CD4-positive, alpha-beta T cell treated with Interleukin-21 for 1 hour (primary cell): ENCODE measurements at regions not wholly inside any gene's neighbourhood (a gene's known extent, or its start where the extent isn't known, plus 50 kb on each side); places are given as distances from the start of the nearest gene placed in this dataset.

Source experiments
- DNase-seq: peaks from one replicate; pipeline ENCODE4 v3.0.0-alpha.2; 2020

GRCh38 chr14:71692496-71692895, 239.7 kb upstream of the RGS6 start:
- DNase-seq, result no peak

- no peak for DNase-seq
Observed at GRCh38 chr14:71693381-71693780, 238.8 kb upstream of the RGS6 start.

DNA sequence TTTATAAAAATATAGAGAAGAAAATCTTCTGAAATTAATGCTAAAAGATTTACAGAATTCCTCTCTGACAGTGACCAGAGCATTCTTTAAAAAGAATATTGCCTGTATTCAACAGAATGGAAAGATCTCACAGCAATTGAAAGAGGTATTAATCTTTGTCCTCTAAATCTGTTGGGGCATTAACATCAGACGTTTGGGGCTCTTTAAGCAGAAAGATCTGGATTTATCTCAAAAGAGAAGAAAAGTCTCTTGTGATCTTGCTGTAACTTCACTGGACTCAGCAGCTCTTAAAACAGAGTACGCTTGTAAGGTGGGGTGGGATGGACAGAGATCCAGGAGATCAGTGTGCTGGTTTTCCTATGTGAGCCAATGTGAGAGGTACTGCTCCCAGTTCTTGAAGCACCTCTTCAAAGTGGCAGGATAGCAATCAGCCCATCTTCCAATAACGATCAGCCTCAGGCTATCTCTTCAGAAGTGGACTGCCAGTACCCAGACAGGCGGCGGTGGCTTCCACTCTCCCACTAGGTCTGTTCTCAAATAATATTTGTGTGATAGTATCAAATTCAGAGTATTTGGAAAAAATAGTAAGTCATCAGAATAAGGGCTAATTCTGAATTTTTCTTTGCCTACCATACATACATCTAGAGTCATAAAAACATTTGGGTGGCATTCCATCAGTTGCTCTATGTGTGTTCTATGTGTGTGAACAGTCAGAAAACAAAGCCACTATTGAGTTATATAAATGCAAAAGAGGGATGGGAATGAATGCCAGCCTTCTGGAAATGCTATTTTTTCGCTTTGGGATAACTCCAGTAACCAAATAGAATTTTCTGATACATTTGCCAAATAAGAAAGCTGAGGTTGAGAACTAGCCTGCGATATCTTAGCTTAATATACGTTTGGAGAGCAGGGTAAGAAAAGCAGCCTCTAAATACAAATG, 237.4 kb upstream of the RGS6 start:
- DNase-seq, result no peak

DNA sequence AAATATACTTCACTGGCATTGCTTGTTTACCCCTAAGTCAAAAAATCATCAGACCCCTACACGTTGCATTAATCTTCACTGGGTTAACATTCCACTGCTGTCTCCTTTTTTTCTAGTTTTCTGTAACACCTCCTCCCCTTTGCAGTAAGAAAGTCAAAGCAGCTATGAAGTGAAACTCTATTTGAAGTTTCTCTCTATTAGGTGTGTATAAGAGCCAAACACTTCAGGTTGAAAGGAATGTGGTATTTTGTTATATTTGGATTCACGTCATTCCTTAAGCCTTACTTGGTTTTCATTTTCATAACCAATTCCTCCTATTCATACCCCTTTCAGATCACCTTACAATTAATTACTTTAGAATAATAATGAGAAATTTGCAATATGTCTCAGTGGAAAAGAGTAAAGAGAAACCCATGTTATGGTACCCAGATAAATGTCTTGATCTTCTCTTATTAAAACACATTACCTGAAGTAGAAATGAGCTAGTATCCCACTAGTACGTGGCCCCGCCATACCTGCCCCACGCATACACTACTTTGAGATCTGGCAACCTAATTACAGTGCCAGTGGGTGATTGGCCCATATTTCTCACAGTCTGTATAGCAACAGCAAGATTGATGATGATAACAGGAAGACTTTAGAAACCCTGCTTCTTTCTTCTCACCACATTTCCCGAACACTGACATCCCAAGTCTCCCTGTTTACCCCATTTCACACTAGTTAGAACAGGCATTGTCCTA, 236.4 kb upstream of the RGS6 start:
- no peak for DNase-seq

DNA sequence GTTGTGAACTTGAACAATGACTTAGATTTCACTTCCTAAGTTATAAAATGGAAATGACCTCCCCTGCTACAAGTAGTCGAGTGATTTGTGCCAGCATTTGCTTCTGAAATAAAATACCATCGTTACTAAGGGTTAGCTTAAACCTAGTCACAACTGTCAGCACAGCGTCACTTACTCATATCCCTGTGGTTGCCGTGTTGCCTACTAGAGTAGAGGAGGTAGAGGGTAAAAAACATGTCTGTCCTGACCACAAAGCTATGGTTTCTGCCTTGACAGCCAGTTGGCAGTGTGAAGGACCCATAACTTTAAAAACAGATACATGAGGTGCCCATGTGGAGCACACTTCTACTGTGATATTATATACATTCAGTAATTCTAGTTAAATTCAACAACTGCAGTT, 234.2 kb upstream of the RGS6 start:
- DNase-seq, result peak; percentile 17

- no peak for DNase-seq
Observed at GRCh38 chr14:71698673-71699072, 233.6 kb upstream of the RGS6 start.

- no peak for DNase-seq
Observed at GRCh38 chr14:71701990-71702389, 230.2 kb upstream of the RGS6 start.

DNA sequence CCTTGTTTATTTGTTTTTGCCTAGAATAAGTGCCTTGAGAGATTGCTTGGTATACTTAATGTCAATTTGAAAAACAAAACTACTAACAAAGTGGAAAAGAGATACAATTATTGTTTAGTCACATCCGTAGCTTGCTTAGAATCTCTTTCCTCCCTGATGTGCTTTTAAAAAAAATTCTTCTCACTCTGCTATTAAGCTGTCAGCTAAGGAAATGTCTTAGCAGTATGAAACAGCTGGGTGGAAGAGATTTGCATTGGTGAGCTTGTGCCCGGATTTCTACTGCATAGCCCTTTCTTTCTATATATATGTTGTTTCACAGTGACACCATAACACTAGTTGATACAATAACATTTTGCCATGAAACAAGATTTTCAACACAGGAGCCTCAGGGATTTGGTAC, 229.4 kb upstream of the RGS6 start:
- DNase-seq, result no peak

DNA sequence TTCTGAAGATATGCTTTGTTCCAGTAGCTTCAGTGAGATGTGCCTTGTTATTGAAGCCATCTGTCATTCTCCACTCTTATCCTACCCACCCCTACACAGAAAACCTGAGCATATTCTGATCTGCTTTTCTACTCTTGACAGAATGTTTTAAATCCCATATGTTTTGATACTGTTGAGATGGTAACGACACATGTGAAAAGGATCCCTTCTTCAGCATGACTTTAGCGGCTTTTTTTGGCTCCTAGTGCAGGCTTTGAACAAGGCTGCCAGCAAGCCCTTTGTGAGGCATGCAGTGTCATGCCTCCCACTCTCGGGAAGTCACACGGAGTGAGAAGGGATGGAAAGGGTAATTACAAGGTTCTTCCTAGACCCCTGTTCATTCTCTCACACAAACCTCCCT, 228.8 kb upstream of the RGS6 start:
- no peak for DNase-seq

GRCh38 chr14:71704210-71704609, 228.0 kb upstream of the RGS6 start:
- DNase-seq, result no peak

DNA sequence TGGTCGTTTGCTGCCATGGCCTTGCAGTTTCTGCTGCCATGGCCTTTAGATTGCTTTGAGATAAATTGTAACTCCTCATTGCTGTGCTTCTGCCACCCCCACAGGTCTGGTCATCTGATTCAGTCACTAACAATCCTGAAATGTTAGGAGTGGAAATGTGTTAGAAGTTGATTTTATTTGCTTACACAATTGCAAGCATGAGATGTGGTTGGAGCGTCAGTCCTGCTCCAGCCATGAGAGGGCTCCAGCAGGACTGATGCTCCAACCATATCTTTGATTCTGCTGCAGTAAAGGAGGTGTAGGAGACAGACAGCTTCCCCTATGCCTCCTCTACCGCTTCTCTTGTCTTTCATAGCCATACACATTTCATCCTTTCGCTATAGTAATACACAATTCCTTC, 226.8 kb upstream of the RGS6 start:
- DNase-seq, result no peak

GRCh38 chr14:71709076-71709475, 223.2 kb upstream of the RGS6 start:
- DNase-seq, result no peak

- DNase-seq, result no peak
Observed at GRCh38 chr14:71709987-71710386, 222.2 kb upstream of the RGS6 start.

GRCh38 chr14:71711125-71711524, 221.1 kb upstream of the RGS6 start:
- DNase-seq, result peak; percentile 7

DNA sequence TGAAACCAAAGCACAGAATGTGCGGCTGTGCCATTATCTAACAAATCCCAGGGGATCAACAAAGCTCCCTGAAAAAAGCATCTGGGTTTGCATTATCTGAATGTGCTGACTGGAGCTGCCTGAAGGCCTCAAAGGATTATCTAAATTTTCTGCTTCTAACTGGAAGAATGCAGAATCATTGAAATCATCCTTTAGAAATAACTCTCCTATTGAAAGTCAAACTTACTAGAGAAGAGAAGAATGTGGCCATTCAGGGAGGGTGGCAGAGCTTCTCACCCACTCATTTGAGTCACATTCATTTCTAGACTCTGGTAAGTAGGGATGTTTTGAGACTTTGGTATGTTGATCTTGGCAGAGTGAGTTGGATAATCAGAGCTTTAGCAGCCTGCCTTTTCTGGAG, 220.6 kb upstream of the RGS6 start:
- DNase-seq, result no peak

GRCh38 chr14:71712478-71712877, 219.8 kb upstream of the RGS6 start:
- DNase-seq, result no peak

GRCh38 chr14:71713016-71713415, 219.2 kb upstream of the RGS6 start:
- DNase-seq, result no peak

GRCh38 chr14:71713451-71713850, 218.8 kb upstream of the RGS6 start:
- DNase-seq, result no peak

DNA sequence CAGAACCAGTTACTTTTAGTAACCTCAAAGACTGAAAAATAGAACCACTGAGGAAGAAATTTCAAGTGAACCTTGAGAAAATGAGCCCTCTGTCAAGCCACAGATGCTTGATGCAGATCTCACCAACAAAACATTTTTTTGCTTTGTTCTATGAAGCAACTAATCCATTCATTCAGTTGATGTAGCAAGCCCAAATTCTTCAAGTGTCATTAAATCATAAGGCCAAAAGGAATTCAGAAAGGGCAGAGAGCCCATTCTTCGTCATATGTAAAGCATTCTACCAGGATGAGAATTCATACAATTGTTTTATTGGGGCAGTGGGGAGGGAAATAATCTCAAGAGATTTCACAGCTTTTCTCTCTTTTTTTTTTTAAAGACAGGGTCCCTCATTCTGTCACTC, 218.0 kb upstream of the RGS6 start:
- no peak for DNase-seq

- DNase-seq, result no peak
Observed at GRCh38 chr14:71716041-71716772, 216.0 kb upstream of the RGS6 start.

GRCh38 chr14:71720978-71721624, 211.1 kb upstream of the RGS6 start:
- DNase-seq, result no peak

GRCh38 chr14:71721791-71722190, 210.4 kb upstream of the RGS6 start:
- DNase-seq, result no peak

DNA sequence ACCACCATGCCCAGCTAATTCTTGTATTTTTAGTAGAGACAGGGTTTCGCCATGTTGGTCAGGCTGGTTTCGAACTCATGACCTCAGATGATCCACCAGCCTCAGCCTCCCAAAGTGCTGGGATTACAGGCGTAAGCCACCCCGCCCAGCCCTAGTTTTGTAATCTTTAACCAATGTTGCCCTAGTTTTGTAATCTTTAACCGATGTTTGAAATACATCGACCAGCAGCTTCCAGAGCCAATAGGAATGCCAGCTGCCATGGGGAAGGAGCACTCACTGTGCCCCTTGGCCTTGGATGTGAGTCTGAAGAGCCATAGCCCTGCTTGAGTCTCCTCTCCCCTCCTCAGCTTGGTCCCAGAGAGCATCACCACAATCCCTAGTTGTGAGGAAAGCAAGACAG, 209.3 kb upstream of the RGS6 start:
- no peak for DNase-seq
